Suppressor macrophage treated with lipopolysaccharide for 4 hours (primary cell): ENCODE measurements at regions not wholly inside any gene's neighbourhood (a gene's known extent, or its start where the extent isn't known, plus 50 kb on each side); places are given as distances from the start of the nearest gene placed in this dataset.

Source experiments
- DNase-seq: peaks from one replicate; pipeline ENCODE4 v3.0.0-alpha.2; 2020

DNA sequence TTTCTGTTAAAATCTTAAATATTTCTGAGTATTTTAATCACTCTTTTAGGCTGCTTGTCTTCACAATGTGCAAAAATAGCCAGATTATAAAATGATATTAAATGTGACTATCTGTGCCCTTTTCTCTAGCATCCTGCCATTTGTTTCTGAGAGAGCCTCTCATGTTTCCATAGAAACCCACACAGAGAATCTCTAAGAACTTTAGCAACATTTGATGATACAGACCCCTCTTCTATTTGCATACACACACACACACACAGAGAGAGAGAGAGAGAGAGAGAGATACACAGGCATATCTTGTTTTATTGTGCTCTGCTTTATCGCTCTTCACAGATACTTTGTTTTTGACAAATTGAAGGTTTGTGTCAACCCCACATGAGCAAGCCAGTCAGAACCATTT, 134.5 kb upstream of the DDX18 start:
- no peak for DNase-seq

DNA sequence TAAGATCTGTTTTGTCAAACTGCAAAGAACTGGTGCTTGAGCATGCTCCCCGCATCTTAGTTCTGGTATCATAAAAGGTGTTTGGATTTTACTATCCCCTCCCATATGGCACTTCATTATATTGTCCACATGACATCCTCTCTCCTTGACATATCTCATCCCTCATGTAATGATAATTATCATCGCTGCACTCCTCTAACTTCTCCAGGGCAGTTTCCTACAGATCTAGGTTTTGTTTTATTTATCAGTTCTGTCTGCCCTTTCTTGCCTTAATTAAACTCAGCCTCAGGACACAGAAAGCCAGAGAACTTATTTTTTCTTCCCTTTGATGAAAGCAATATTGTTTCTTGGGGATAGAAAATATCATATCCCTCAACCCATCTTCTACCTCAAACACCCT, 129.6 kb upstream of the DDX18 start:
- DNase-seq: no peak

DNA sequence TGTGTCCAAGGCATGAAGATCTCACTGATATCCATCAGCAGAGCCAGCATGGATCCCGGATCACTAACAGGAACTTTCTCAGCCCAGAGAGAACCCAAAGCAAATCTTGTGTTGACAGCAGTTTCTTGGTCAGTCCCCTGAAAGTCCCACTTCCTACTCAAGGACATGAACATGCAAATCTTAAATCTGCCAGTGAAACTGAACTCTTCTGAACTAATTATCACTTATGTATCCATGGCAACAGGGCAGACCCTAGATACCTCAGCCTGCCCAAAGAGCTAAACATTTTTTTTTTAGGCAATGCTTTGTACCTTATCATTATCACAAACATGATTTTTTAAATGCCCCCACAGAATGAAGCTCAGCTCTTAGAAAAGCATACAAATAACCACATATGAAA, 127.8 kb upstream of the DDX18 start:
- no peak for DNase-seq

DNA sequence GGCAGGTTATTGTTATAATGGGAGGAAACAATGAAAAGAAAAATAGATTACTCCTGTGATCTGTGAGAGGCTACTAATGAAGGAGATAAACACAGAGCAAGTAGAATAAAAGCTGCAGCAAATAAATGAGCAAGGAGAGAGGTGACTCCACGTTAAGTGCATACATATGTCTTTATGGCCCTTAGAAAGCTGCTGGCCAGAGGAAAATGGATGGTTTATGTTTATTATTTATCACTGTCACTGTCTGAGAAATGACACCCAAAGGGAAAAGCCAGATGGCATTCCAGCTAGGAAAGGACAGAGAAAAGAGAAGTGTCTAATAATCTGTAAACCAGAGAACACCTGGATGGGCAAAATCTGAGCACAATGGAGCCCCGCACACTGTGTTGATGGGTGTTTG, 122.9 kb upstream of the DDX18 start:
- no peak for DNase-seq

DNA sequence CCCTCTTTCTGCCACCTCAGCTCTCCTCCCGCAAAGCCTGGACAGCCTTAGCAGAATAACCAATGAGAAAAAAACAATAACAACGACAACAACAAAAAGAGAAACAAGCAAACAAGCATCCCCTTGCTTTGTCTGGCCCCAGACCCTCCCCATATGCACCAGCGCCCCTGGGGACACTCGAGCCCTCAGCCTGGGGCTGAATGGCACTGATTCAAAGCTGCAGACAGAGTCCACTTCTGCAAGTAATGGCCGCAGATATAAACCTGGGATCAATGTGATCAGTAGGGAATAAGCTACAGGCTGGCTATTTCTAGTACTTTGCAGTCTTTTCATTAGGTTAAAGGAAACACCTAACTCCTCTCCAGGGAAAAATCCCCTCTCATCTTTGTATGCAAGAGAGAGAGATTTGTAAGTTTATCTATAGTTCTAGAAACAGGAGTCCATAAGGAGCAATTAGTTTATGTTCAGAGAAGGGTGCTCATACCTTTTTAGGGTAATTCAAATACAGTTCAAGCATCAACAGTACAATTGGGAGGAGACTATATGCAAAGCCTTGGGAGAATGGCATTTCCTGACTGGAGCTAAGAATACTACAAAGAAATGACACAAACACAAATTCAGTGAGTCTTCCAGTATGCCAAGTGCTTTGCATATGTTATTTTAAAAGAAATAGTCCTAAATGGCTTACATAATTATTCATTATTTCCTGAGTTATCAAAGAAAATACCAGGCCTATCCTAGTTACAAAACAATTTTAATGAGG, 122.3 kb upstream of the DDX18 start:
- DNase-seq: no peak

DNA sequence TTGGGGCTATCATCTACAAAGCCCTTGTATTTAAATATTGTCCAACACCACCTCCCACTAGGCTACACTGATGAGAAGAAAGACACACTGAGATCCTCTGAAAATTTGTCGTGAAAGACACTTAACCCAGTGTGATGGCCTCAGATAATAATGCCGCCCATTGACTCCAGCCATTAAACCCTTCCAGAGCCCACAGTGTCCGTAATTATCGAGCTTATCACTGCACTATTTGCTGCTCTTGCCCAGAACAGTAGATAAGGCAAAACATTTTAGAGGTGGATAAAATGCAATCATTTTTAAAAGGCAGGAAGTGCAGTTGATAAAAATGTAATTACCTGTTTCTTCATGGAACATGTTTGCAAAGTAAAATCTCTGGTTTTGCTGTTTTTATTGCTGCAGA, 121.3 kb upstream of the DDX18 start:
- DNase-seq: no peak

DNA sequence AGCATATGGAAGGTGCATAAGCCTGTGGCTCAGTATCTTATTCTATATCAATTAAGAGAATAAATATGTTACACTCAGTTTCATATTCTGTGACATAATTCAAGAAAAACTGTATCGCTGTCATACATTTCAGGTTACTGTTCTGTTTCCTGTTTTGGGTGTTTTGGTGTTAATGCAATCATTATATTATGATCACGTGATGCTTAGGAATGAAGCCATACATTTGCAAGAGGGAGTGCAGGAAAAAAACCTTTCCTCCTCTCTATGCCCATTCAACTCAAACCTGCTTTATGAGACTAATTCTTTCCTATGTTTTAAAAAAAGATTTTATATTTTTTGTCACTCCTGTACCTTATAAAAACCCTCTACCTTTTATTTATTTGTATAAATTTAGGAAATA, 120.8 kb upstream of the DDX18 start:
- DNase-seq: no peak

DNA sequence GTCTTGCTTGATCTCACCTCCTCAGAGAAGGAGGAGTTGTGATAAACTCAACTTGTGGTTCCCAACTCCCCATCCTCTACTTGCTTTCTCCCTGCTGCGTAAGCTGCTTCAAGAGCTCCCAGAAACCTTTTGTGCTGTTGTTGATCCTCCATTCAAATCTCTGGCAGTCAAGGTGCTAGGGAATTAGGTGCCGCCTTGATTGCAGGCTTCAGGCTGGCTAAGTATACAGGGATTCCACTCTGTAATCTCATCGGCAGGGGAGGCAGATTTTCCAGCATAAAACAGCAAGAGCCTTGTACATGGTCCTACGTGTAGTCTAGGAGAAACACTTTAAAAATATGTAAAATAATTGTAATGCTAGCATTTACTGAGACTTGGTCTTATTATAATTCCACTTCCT, 116.2 kb upstream of the DDX18 start:
- no peak for DNase-seq

DNA sequence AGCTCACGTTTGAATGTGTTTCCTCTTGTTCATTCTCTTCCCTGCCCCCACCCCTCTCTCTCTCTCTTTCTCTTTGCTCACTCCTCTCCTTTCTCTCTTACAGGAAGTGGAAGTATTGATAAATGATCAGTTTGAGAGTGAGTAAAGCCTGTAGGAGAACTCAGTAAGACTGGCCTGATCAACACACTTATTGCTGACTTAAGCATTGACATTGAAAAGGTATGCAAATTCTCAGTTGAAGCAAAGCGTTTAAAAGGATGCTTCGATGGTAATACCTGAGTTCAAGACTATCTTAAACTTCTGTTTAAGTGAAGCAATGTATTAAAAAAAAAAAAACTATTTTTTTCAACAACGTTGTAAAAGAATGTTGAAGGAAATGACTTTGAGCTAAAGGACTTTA, 115.7 kb upstream of the DDX18 start:
- DNase-seq: no peak

DNA sequence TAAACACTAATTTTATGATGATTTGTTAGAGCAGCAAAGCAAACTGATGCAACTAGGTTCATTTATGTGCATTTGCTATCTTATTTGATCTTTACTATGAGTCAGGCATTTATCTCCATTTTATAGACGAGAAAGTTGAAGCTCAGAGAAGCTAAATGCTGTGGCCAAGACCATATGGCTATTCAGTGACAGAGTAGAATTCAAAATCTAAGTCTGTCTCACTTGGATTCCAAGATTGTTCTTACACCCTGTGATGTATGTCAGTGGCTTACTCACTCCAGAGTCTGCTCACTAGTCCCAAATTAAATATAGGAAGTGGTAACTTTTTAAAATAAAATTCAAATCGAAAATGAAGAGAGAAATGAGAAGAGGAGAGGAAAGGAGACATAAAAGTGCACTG, 114.0 kb upstream of the DDX18 start:
- no peak for DNase-seq

DNA sequence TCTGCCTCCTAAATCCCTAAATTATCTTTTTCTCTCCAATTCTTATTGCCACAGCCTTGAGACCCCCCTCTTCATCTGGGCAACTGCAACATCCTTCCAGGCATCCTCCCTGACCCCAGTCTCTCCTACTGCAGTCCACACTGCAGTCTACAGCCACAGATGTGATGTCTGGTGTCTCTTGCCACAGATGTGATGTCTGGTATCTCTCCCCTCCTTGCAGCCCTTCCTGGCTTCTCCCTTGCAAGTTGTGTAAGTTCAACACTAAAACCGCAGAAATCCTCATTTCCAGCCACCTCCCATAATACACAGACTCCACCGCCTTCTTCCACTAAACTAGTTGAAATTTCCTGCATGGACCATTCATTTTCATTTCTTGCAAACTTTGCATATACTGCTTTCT, 113.1 kb upstream of the DDX18 start:
- DNase-seq: no peak

DNA sequence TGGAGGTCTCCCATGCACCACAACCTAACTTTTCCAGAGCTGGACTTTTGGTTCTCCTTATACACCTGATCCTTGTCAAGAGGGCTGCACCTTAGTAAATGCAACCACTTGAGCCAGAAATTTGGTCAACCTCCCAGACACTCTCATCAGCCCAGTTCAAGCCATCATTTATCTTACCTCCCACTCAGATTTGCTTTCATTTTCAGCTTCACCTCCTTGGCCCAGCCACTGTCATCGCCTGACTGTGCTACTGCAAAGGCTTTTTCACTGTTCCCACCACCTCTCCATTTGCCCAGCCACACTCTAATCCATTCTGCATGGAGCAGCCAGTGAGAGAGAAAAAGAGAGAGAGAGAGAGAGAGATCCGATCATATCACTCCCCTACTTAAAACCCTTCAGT, 112.4 kb upstream of the DDX18 start:
- no peak for DNase-seq

DNA sequence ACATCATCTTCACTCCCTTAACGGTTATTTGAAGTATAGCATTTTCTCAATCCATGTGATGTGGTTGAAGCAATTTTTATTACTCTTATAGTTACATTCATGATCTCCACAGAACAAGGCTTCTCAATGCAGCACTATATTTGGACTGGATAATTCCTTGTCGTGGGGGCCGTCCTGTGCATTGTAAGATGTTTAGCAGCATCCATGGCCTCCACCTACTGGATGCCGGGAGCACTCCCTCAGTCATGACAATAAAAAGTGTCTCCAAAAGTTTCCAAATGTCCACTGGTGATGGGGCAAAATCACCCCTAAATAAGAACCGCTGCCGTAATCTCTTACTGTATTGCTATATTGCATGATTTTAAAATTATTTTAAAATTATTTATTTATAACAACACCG, 110.6 kb upstream of the DDX18 start:
- no peak for DNase-seq

DNA sequence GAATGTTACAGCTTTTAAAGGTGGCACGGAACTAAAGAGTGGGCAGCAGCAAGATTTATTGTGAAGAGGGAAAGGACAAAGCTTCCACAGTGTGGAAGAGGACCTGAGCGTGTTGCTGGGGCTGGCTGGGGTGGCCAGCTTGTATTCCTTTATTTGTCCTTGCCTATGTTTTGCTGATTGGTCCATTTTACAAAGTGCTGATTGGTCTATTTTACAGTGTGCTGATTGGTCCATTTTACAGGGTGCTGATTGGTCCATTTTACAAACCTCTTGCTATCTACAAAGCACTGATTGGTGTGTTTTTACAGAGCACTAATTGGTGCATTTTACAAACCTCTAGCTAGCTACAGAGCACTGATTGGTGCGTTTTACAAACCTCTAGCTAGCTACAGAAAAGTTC, 109.7 kb upstream of the DDX18 start:
- DNase-seq: no peak

DNA sequence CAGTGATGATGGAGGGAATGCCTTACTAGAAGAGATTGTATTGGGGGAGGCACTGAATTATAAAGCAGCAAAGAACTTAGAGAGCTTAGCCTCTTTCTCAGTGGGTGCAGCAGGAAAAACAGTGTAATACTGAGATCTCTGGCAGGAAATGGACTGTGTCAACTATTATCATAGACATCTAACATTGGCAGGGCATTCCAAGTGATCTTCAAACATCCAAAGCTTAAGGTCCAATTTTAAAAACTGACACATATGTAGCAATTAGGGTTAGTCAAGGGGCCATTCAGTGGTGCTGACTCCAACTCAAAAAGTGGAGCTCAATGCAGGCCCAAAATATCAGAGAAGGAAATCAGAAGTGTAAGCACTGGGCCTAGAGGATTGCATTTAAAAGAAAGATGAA, 106.6 kb upstream of the DDX18 start:
- no peak for DNase-seq

DNA sequence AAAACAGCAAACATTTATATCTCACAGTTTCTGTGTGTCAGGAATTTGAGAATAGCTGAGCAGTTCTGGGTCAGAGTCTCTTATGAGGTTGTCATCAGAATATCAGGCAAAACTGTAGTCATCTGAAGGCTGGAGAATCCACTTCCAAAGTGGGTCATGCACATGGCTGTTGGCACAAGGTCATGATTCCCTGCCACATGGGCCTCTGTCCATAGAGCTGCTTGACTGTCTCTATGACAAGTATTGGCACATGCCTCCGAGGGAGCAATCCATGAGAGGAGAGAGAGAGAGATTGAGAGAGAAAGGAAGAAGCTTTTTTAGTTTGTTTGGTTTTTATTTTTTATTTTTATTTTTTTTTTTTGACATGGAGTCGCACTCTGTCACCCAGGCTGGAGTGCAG, 101.8 kb upstream of the DDX18 start:
- no peak for DNase-seq

DNA sequence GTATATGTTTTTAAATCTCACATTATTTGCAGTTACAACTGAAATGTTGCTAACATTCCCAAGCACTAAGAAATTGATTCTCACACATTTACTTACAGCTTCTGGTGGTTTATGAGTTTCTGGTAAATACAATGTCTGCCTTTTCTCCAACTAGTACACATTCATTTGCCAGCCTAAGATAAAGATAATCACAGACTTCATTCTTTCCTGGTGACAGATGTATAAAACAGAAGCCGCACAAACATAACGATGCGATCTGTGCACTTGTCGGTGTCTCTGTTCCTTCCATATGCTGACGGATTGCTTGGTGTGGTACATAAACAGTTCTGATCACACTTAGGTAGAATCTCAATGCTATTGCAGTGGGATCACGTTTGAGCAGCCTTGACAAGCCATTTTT, 100.4 kb upstream of the DDX18 start:
- no peak for DNase-seq

DNA sequence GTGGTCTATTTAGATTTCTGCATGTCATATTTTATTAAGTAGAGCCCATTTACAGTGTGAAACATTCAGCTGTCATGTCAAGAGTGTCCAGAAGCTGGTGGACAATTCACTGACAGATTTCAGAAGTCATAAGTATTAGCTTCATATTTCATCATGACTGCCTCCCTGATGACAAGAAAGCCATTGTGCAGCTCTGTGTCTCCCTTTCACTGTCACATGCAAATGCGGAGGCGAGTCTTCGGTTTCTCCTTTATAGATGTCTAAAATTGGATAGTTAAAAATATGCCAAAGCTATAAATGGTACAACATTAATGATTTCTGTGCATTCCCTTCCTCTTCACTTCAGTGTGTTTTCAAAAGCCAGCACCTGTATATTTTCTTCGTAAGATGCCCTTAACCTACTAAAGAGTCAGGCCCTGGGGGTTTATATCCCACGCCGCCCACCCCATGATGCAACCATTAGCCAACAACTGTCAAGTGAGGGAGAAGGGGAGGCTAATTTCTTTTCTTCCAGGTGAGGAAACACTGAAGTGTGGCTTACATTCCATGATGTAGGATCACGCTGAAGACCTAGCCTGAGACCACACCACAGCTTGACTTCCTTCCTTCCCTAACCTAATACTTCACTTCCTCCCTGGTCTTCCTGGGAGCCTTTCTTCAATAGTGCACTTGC, 99.6 kb upstream of the DDX18 start:
- DNase-seq: no peak

DNA sequence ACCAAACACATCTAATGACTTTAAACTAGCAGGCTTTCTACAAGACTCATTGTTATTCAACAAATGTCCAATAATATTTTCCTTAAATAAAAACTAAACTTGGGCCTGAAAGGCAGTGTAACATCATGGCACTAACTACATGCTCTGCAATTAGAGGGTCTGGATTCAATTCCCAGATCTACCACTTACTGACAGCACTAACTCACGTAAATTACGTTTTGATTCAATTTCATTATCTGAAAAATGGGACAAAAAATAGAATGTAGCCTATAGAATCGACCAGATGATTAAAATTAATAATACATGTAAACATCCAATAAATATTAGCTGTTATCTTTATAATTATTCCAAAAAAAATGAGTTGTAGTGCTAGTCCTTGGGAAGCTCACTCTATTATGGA, 98.0 kb upstream of the DDX18 start:
- no peak for DNase-seq

DNA sequence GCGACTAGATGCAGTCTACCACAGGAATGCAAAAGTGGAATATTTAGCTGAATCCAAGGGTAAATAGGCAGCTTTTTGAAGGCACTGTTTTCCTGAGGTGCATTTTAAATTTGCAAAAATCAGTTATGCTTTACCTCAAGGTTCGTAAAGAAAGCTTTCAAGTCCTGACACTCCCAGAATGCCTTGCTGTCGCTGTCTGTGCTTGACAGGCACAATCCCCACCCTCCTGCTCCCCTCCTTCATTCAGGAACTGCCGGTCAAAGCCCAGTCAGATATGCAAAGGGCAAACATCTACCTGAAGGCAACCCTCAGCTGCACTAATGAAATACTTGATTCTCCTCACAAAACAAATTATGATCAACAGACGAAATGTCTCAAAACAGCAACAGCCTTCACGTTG, 97.4 kb upstream of the DDX18 start:
- no peak for DNase-seq

DNA sequence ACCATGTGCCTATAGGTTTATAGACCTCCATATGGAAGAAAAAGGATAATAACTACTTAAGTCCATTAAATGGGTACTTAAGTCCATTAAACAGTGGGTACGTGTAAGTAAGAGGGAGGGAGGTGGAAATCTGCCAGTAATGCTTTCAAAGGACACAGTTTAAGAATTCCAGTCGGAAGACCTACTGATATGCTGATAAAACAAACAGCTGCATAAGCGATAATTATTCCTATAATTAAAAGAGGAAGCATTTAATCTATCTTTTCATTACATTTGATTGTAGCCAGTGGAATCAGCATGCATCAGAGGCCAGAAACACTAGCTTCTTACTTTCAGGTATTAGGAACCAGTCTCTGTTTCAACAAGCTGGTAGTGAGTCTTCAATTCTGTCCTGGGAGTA, 96.4 kb upstream of the DDX18 start:
- no peak for DNase-seq

DNA sequence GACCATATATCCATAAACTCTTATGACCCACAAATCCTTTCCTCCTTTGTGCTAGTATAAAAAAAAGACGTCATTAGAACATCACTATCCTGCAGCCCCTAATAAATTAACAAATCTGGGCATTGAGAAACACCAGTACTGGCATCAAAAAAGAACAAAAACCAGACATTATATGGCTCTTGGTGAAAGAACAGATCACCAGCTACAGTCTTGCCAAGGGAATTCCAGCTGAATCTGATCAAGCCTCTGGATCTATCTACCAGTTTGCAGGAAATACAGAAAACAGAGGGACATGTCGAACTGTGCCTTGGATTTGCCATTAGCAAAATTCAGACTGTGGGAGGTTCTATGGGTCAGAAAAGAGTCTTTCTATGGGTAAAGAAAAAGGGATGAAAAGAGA, 93.7 kb upstream of the DDX18 start:
- no peak for DNase-seq

DNA sequence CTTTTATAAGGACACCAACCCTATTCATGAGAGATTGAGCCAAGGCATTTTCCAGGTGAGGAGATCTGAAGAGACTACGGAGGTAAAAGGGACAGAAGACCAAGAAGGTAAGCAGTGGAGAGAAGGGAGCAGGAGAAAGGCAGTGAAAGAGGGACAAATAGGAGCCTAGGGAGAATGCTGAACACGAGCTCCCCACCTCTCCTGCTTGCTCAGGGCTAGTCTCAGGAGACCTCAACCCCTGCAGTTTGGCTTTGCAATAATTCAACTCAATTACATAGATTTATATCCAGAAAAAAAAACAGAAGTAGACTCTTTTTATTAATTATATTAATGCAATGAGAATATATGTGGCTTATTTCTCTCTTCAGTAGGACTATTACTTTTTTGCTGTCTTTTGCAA, 91.0 kb upstream of the DDX18 start:
- no peak for DNase-seq

DNA sequence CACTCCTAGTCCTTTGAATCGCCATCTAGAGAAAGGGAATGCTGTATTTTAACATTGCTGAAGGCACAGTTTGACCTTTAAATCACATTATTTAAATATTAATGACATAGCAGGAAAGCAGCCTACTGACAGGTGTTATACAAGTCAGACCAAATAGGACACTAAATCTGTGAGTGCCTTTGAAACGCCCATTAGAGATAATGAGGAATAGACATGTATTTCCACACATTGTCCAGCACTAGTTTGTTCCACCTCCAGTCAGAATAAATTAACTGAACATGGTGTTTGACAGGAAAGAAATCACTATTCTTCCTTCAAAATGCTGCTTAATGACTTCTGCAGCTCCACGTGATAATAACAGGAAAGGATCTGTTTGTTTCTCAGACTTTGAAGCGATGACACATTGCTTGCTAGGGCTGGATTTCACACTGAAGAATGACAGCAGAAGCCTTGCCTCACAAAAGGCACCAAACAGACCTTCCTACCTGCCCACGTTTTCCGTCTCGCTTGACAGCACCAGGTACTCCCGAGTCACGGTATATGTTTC, 90.5 kb upstream of the DDX18 start:
- DNase-seq: no peak

DNA sequence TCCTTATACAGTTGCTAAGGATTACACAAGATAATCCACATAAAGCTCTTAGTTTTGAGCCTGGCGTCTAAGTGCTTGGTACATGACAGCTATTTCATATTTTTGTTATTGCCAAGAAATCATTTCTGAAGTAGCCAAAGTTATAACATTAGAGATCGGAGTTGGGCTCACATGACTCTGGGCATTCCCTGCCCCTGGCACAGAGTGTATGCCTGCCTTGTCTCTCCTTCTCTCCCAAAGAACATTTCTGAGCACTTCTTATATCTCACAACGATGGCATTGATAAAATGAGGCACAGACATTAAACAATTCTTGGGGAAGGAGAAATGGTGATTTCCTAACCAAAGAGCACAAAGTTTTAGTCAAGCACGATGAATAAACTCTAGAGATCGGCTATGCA, 87.7 kb upstream of the DDX18 start:
- no peak for DNase-seq
